ENCODE measurements at regions not wholly inside any gene's neighbourhood (a gene's known extent, or its start where the extent isn't known, plus 50 kb on each side); places are given as distances from the start of the nearest gene placed in this dataset.

GRCh38 chr2:212930556-212931260 is 220.7 kb downstream of the IKZF2 start:
- POLR2A ChIA-PET: no interaction called here
- Histone ChIP-seq H3K36me3 (ENCODE audit: control insufficient read depth, insufficient read depth, low read length) (no peaks in the 10 kb centered on the region), H3K4me3 (no peak overlapping the region), H3K9me3 (replicated peaks; ENCODE audit: control insufficient read depth, insufficient read depth, low read depth, low read length) (no peaks in the 10 kb centered on the region), H3K9me1 (ENCODE audit: control insufficient read depth, insufficient read depth, low read length) (no peaks in the 10 kb centered on the region), H2AFZ (ENCODE audit: low read depth, low read length) (no peak overlapping the region), H3K4me2 (ENCODE audit: insufficient read depth, low read length) (no peak overlapping the region), H3K4me1 (replicated peaks in 1 of 2; ENCODE audit: control insufficient read depth in 2 of 2, insufficient read depth in 2 of 2, low read length in 2 of 2) (no peaks in the 10 kb centered on the region), H3K79me2 (ENCODE audit: control insufficient read depth, insufficient read depth, low read length) (no peaks in the 10 kb centered on the region), H3K27ac (ENCODE audit: extremely low read depth, low read depth, low read length) (no peak overlapping the region), H3K27me3 (ENCODE audit: control insufficient read depth in 2 of 2, insufficient read depth in 2 of 2, low read length in 2 of 2) (no peaks in the 10 kb centered on the region), H4K20me1 (replicated peaks; ENCODE audit: control insufficient read depth, insufficient read depth, low read length) (no peaks in the 10 kb centered on the region), H3K9ac (ENCODE audit: insufficient read depth in 1 of 2, low read depth in 2 of 2, low read length in 2 of 2) (no peak overlapping the region)
- TF ChIP-seq, protein P1, sequence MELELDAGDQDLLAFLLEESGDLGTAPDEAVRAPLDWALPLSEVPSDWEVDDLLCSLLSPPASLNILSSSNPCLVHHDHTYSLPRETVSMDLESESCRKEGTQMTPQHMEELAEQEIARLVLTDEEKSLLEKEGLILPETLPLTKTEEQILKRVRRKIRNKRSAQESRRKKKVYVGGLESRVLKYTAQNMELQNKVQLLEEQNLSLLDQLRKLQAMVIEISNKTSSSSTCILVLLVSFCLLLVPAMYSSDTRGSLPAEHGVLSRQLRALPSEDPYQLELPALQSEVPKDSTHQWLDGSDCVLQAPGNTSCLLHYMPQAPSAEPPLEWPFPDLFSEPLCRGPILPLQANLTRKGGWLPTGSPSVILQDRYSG (tag; conservative IDR thresholded peaks at IDR 0.05; ENCODE audit: low read depth): no peak
- TF ChIP-seq ZNF764 (CRISPR knock-in tag; IDR thresholded peaks at IDR 0.05; ENCODE audit: low read depth) (no peak), POLR2H (tag; IDR thresholded peaks at IDR 0.05; ENCODE audit: low read depth) (no peak), SLC30A9 (CRISPR knock-in tag; IDR thresholded peaks at IDR 0.05) (no peak), MBD2 (IDR thresholded peaks at IDR 0.05; ENCODE audit: borderline replicate concordance, low read depth) (no peak), CBX2 (IDR thresholded peaks at IDR 0.05; ENCODE audit: insufficient read depth, low read length, poor library complexity, severe bottlenecking) (no peak)
- no peak for DNase-seq (ENCODE audit: extremely low read depth in 1 of 4, low spot score in 3 of 4)
- FAIRE-seq: no peak
- in situ Hi-C loops (cut with MboI): no loop called here
- CTCF ChIA-PET (ENCODE audit: low intra/inter-chr PET ratio): no interaction called here
- intact Hi-C loops (cut with micrococcal nuclease): no loop called here
- no peak for ATAC-seq
- WGBS (ENCODE audit: insufficient coverage, low coverage, missing lambda C conversion rate): no CpG with 5 or more reads among the region's 1 CpG
- BruUV-seq (replicated peaks): no TSS peak

Data from K562 (cell line).